GM12875 (cell line): ENCODE measurements at regions not wholly inside any gene's neighbourhood (a gene's known extent, or its start where the extent isn't known, plus 50 kb on each side); places are given as distances from the start of the nearest gene placed in this dataset.
"Not testable (repeated sequence)": the region's sequence is repeated elsewhere in the genome, so short reads cannot be mapped to it uniquely, and the experiment has no call there.

Experiments used
- H3K4me3 ChIP-seq: one replicate; pipeline ENCODE4 v1.5.1; 2011; ENCODE audit warnings: low read depth, low read length, control low read depth
- TF ChIP-seq, protein P1 (sequence below): IDR thresholded peaks from 2 replicates; pipeline ENCODE4 v1.5.1; 2011; ENCODE audit warnings: low read depth, mild to moderate bottlenecking, control low read depth, inconsistent platforms, low read length, moderate library complexity, borderline replicate concordance; ENCODE audit not compliant: insufficient read depth

- TF ChIP-seq, protein P1, sequence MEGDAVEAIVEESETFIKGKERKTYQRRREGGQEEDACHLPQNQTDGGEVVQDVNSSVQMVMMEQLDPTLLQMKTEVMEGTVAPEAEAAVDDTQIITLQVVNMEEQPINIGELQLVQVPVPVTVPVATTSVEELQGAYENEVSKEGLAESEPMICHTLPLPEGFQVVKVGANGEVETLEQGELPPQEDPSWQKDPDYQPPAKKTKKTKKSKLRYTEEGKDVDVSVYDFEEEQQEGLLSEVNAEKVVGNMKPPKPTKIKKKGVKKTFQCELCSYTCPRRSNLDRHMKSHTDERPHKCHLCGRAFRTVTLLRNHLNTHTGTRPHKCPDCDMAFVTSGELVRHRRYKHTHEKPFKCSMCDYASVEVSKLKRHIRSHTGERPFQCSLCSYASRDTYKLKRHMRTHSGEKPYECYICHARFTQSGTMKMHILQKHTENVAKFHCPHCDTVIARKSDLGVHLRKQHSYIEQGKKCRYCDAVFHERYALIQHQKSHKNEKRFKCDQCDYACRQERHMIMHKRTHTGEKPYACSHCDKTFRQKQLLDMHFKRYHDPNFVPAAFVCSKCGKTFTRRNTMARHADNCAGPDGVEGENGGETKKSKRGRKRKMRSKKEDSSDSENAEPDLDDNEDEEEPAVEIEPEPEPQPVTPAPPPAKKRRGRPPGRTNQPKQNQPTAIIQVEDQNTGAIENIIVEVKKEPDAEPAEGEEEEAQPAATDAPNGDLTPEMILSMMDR: no peak
- no peak overlapping the region for H3K4me3 ChIP-seq
Measured at GRCh38 chr2:8332646-8333045, 349.2 kb upstream of the ID2 start.

DNA sequence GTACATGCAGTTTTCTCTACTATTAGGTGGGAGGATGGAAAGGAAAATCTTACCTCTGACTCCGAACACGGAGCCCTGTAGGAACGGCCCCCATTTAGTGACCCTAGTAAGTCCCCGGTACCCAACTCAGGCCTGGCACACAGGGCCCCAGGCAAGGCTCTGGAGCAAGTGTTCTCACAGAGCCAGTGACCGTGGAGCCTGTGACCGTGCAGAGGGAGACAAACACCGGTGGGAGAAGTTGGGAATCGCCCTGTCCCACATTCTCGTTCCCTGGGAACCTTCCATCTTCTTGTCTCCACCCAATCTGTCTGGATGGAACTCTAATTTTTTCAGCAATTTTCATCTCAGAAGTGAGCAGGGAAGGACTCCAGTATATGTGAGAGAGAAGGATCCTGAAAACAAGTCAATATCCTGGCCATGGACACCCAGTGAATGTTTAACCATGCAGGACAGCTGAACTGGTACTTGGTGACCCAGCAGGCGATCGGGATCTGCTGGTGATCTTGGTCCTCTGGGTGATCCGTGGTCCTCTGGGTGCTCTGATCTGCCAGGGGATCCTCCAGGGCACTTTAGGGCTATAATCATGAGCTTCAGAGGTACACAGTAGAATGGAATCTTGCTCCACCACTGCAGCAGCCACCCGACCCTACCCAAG, 348.6 kb upstream of the ID2 start:
- TF ChIP-seq, protein P1: no peak
- no peak overlapping the region for H3K4me3 ChIP-seq

DNA sequence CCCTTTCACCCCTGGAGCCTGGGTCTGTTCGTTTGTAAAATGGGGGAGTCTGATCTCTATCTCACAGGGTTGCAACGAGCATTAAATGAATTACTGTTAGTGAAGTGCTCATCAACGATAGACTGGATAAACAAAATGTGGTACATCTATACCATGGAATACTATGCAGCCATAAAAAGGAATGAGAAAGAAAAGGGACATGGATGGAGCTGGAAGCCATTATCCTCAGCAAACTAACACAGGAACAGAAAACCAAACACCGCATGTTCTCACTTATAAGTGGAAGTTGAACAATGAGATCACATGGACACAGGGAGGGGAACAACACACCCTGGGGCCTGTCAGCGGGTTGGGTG, 348.0 kb upstream of the ID2 start:
- H3K4me3 ChIP-seq: not testable (repeated sequence)

- TF ChIP-seq, protein P1: no peak
- H3K4me3 ChIP-seq: no peak overlapping the region
Measured at GRCh38 chr2:8334866-8335325, 347.0 kb upstream of the ID2 start.

GRCh38 chr2:8335801-8336200, 346.1 kb upstream of the ID2 start:
- no peak overlapping the region for H3K4me3 ChIP-seq
- TF ChIP-seq, protein P1: no peak

DNA sequence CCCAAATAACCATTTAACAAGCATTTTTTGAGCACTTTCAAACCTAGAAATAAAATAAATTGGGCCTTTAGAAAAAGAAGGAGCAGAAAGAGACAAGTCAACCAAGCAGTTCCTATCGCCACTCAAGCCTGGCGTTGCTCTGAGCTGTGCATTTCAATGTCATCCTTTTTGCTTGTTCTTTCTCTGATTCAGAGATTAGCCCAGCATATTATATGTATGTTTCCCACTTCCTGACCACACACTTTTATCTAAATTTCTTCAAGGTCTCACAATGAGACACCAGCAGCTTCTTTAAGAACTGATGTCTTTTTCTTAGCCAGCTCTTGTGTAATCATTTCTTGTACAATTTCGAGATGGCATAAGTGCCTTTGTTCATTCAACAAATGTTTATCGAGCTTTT, 344.5 kb upstream of the ID2 start:
- TF ChIP-seq, protein P1: no peak

DNA sequence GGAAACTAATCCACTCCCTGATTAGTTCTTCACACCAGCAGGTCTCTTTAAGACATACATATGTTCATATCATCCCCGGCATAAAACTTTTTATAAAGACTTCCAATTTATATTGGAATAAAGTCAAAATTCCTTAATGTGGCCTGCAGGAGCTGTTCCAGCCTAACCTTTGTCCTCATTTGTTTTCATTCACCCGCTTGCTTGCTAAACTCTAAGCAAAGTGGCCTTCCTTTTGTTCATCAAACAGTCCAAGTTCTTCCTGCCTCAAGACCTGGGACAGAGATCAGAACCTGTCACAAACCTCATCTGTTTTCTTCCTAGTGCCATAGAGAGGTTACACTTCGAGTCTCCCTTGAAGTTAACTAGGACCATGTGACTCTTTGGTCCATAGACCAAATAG, 339.4 kb upstream of the ID2 start:
- TF ChIP-seq, protein P1: no peak
- no peak overlapping the region for H3K4me3 ChIP-seq

More for the DNA sequence above, 344.5 kb upstream of the ID2 start:
- H3K4me3 ChIP-seq: no peak overlapping the region

- TF ChIP-seq, protein P1: no peak
- H3K4me3 ChIP-seq: no peak overlapping the region
Measured at GRCh38 chr2:8343031-8343430, 338.8 kb upstream of the ID2 start.
